SK-N-MC (cell line): ENCODE measurements at regions not wholly inside any gene's neighbourhood (a gene's known extent, or its start where the extent isn't known, plus 50 kb on each side); places are given as distances from the start of the nearest gene placed in this dataset.
"Not testable (repeated sequence)": the region's sequence is repeated elsewhere in the genome, so short reads cannot be mapped to it uniquely, and the experiment has no call there.

ENCODE experiments used
- DNase-seq: peaks from one replicate; pipeline ENCODE4 v3.0.0-alpha.2; 2011; ENCODE audit warnings: low read depth, low spot score
- H3K27ac ChIP-seq: fragments of 200-600 bp; sonication (generic); 2 replicates; pipeline ENCODE4 v1.5.1; 2016; ENCODE audit warnings: mixed run types
- H3K36me3 ChIP-seq: fragments of 200-600 bp; sonication (generic); 2 replicates; pipeline ENCODE4 v1.6.1; 2017; ENCODE audit warnings: antibody characterized with exemption, low read length, mixed read lengths; ENCODE audit not compliant: insufficient read depth
- H3K4me3 ChIP-seq: fragments of 200-600 bp; sonication (generic); 2 replicates; pipeline ENCODE4 v1.5.1; 2016
- H3K9ac ChIP-seq: fragments of 200-600 bp; sonication (generic); 2 replicates; pipeline ENCODE4 v1.8.0; 2017; ENCODE audit warnings: mixed run types, mixed read lengths; ENCODE audit not compliant: insufficient read length
- H3K9me3 ChIP-seq: fragments of 200-600 bp; sonication (generic); 2 replicates; pipeline ENCODE4 v1.6.1; 2017; ENCODE audit warnings: low read depth, mild to moderate bottlenecking, antibody characterized with exemption, low read length, moderate library complexity, mixed read lengths
- EZH2 ChIP-seq: fragments of 200-600 bp; sonication (generic); IDR thresholded peaks from one replicate; pipeline ENCODE4 v1.6.1; 2017; ENCODE audit warnings: antibody characterized with exemption
- FOXP2 ChIP-seq: optimal IDR thresholded peaks from 2 replicates; pipeline ENCODE3; 2011; ENCODE audit warnings: mild to moderate bottlenecking, moderate library complexity; ENCODE audit not compliant: insufficient read depth; ENCODE audit errors: extremely low read length, control extremely low read depth
- POLR2AphosphoS5 ChIP-seq: IDR thresholded peaks from 2 replicates; pipeline ENCODE4 v1.6.1; 2012; ENCODE audit warnings: mild to moderate bottlenecking, low read depth, low read length, borderline replicate concordance

DNA sequence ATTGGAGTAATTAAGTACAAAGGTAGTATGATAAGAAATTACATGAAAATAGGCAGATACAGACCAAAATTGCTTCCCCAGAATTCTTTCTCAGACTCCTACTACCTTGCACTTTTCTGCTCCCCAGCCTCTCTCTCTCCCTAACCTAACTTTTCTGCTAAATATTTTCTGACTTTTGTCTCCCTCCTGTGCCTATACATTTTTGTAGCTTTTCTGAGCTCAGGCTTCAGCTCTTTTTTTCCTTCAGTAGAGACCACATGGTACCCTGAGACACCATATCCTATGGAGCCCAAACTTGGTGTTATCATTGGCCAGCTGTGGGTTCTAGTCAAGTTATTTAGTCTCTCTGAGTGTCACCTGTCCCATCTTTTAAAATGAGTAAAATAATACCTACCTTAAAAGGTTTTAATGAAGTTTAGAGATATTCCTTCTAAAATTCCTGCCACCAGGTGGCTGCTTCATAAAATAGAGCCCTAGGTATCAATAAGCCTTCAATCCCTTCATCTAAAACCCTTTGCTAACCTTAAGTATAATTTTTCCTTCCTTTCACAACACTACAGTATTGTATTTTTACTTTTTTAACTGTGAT is 237.6 kb upstream of the DUSP10 start:
- Histone ChIP-seq H3K36me3 (no peaks in the 10 kb centered on the region), H3K9me3 (no peaks in the 10 kb centered on the region), H3K9ac (no peak overlapping the region), H3K27ac (no peak overlapping the region), H3K4me3 (no peak overlapping the region)
- DNase-seq: no peak
- TF ChIP-seq FOXP2: no peak
- TF ChIP-seq POLR2AphosphoS5: no peak
- TF ChIP-seq EZH2: no peak

DNA sequence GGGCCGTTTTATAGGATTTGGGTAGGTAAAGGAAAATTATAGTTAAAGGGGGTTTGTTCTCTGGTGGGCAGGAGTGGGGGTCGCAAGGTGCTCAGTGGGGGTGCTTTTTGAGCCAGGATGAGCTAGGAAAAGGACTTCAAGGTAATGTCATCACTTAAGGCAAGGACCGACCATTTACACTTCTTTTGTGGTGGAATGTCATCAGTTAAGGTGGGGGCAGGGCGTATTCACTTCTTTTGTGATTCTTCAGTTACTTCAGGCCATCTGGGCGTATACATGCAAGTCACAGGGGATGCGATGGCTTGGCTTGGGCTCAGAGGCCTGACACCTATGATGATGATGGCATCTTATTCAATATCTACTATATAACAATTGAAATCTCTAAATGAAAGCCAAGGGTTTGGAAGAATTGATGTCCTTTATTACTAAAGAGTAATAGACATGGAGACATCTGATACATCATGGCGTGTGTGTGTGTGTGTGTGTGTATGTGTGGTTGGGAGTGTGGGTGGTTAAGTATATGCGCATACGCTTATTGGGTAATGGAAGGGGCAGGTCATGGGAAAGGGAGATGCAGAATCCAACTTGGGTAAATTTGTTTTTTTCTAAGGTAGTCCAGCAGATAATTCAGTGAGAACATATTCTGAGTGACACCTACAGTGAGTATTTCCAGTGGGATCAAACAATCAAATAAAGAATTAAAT is 236.9 kb upstream of the DUSP10 start:
- DNase-seq: not testable (repeated sequence)

DNA sequence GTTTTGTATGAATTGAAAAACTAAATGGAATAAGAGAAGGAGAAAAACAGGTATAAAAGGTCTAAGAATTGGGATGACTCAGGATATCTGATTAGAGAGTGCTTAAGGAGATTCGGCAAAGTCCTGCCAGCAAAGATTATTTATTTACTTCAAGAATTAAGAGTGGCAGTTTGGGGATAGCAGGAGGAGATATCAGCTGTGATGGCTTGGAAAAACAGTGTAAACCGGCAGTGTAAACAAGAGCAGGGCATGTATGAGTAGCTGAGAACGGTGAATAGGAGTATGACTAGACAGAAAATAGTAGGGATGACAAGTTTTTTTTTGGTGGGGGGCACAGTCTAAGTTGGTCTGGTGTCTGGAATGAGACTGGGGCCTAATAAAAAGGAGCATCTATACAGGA is 231.9 kb upstream of the DUSP10 start:
- DNase-seq, H3K36me3 ChIP-seq, H3K9ac ChIP-seq, H3K4me3 ChIP-seq, H3K27ac ChIP-seq, H3K9me3 ChIP-seq: not testable (repeated sequence)

More for the DNA sequence above, 236.9 kb upstream of the DUSP10 start:
- not testable (repeated sequence) for H3K4me3 ChIP-seq, H3K9me3 ChIP-seq, H3K9ac ChIP-seq, H3K36me3 ChIP-seq, H3K27ac ChIP-seq

GRCh38 chr1:221972276-221973235 is 230.7 kb upstream of the DUSP10 start:
- H3K4me3 ChIP-seq: no peak overlapping the region
- no peaks in the 10 kb centered on the region for H3K9me3 ChIP-seq
- H3K36me3 ChIP-seq: no peaks in the 10 kb centered on the region
- TF ChIP-seq POLR2AphosphoS5 (no peak), EZH2 (no peak), FOXP2 (no peak)
- no peak overlapping the region for H3K27ac ChIP-seq
- DNase-seq: no peak
- H3K9ac ChIP-seq: no peak overlapping the region

DNA sequence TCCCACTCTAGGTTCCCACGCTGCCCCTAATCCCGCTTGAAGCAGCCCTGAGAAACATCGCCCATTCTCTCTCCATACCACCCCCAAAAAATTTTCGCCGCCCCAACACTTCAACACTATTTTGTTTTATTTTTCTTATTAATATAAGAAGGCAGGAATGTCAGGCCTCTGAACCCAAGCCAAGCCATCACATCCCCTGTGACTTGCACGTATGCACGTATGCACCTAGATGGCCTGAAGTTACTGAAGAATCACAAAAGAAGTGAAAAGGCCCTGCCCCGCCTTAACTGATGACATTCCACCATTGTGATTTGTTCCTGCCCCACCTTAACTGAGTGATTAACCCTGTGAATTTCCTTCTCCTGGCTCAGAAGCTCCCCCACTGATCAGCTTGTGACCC is 229.1 kb upstream of the DUSP10 start:
- H3K36me3 ChIP-seq, H3K4me3 ChIP-seq, H3K9me3 ChIP-seq, DNase-seq, H3K9ac ChIP-seq, H3K27ac ChIP-seq: not testable (repeated sequence)

GRCh38 chr1:221969298-221969858 is 227.5 kb upstream of the DUSP10 start:
- H3K27ac ChIP-seq, H3K9ac ChIP-seq, H3K9me3 ChIP-seq, H3K36me3 ChIP-seq, DNase-seq, H3K4me3 ChIP-seq: not testable (repeated sequence)

DNA sequence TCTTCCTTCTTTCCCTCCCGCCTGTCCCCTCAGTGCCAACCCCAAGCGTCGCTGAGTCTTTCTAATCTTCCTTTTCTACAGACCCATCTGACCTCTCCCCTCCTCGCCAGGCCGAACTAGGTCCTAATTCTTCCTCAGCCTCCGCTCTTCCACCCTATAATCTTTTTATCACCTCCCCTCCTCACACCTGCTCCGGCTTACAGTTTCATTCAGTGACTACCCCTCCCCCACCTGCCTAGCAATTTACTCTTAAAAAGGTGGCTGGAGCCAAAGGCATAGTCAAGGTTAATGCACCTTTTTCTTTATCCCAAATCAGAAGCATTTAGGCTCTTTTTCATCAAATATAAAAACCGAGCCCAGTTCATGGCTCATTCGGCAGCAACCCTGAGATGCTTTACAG is 225.6 kb upstream of the DUSP10 start:
- H3K27ac ChIP-seq, H3K9ac ChIP-seq, H3K4me3 ChIP-seq, DNase-seq, H3K36me3 ChIP-seq, H3K9me3 ChIP-seq: not testable (repeated sequence)

DNA sequence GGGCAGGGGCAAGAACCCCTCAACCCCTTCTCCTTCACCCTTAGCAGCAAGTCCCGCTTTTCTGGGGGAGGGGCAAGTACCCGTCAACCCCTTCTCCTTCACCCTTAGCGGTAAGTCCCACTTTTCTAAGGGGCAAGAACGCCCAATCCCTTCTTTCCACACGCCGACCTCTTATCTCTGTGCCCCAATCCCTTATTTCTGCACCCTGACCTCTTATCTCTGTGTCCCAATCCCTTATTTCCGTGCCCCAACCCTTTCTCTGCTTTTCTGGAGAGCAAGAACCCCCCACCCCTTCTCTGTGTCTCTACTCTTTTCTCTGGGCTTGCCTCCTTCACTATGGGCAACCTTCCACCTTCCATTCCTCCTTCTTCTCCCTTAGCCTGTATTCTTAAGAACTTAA is 225.0 kb upstream of the DUSP10 start:
- H3K36me3 ChIP-seq, H3K4me3 ChIP-seq, DNase-seq, H3K27ac ChIP-seq, H3K9me3 ChIP-seq, H3K9ac ChIP-seq: not testable (repeated sequence)

DNA sequence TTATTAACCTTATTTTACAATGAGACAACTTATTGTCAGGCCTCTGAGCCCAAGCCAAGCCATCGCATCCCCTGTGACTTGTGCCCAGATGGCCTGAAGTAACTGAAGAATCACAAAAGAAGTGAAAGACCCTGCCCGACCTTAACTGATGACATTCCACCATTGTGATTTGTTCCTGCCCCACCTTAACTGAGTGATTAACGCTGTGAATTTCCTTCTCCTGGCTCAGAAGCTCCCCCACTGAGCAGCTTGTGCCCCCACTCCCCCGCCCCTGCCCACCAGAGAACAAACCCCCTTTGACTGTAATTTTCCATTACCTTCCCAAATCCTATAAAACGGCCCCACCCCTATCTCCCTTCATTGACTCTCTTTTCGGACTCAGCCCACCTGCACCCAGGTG is 224.0 kb upstream of the DUSP10 start:
- not testable (repeated sequence) for H3K4me3 ChIP-seq, H3K27ac ChIP-seq, H3K36me3 ChIP-seq, H3K9me3 ChIP-seq, DNase-seq, H3K9ac ChIP-seq
